ENCODE measurements at regions not wholly inside any gene's neighbourhood (a gene's known extent, or its start where the extent isn't known, plus 50 kb on each side); places are given as distances from the start of the nearest gene placed in this dataset.

DNA sequence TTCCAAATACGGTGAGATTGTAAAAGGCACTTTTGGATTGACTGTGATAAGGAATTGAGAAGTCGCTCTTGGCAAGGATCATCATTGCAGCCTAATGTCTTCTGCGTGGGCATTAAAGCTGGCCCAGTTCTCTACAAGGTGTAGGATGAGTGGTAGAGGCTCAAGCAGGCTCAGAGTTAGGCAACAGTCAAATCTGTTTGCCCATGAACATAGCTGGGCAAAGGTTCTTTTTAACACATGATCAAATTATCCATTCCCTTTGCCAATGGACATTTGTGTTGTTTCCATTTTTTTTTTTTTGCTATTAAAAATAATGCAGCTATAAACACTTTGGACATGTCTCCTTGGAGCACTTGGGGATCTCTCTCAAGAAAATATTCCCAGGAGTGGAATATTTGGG is 229.1 kb upstream of the FAT1 start:
- TF ChIP-seq SUZ12 (IDR thresholded peaks at IDR 0.05) (no peak), FOXM1 (IDR thresholded peaks at IDR 0.05; ENCODE audit: borderline replicate concordance) (no peak), BHLHE40 (IDR thresholded peaks at IDR 0.05; ENCODE audit: borderline replicate concordance) (no peak), TARDBP (IDR thresholded peaks at IDR 0.05) (no peak), L3MBTL2 (conservative IDR thresholded peaks at IDR 0.05) (no peak), LEF1 (IDR thresholded peaks at IDR 0.05; ENCODE audit: borderline replicate concordance) (no peak), HDGF (IDR thresholded peaks at IDR 0.05; ENCODE audit: borderline replicate concordance) (no peak), FOXK2 (IDR thresholded peaks at IDR 0.05) (no peak), FOXA1 (IDR thresholded peaks at IDR 0.05) (no peak), SP1 (IDR thresholded peaks at IDR 0.05) (no peak), ARNT (IDR thresholded peaks at IDR 0.05) (no peak), ELF4 (IDR thresholded peaks at IDR 0.05) (no peak)
- TF ChIP-seq, protein P1, sequence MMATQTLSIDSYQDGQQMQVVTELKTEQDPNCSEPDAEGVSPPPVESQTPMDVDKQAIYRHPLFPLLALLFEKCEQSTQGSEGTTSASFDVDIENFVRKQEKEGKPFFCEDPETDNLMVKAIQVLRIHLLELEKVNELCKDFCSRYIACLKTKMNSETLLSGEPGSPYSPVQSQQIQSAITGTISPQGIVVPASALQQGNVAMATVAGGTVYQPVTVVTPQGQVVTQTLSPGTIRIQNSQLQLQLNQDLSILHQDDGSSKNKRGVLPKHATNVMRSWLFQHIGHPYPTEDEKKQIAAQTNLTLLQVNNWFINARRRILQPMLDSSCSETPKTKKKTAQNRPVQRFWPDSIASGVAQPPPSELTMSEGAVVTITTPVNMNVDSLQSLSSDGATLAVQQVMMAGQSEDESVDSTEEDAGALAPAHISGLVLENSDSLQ (IDR thresholded peaks at IDR 0.05): no peak
